Keratinocyte (primary cell): ENCODE measurements at regions not wholly inside any gene's neighbourhood (a gene's known extent, or its start where the extent isn't known, plus 50 kb on each side); places are given as distances from the start of the nearest gene placed in this dataset.

Experiments
- DNase-seq: peaks from one replicate; pipeline ENCODE4 v3.0.0-alpha.2; 2011; ENCODE audit warnings: low read depth, missing footprints, low spot score
- FAIRE-seq: peaks from 2 replicates; lab custom pipeline; 2011; peaks lifted over from hg19 to GRCh38; lab: Jason Lieb, UNC
- H2AFZ ChIP-seq: 2 replicates; pipeline ENCODE4 v1.6.0; 2012; ENCODE audit warnings: low read length, control low read depth, inconsistent platforms; ENCODE audit not compliant: control insufficient read depth
- H3K27ac ChIP-seq: 2 replicates; pipeline ENCODE4 v1.5.1; 2011; ENCODE audit warnings: low read length; ENCODE audit not compliant: control insufficient read depth, insufficient read depth
- H3K27me3 ChIP-seq: 3 replicates; pipeline ENCODE4 v1.6.0; 2011; ENCODE audit warnings: low read length; ENCODE audit not compliant: control insufficient read depth, insufficient read depth; ENCODE audit errors: extremely low read depth
- H3K36me3 ChIP-seq, 2 experiments: 2 replicates in 1 of 2; 3 replicates in 1 of 2; pipeline ENCODE4 v1.5.1; 2011; ENCODE audit warnings: low read length in 2 of 2, mild to moderate bottlenecking in 1 of 2; ENCODE audit not compliant: control insufficient read depth in 2 of 2, insufficient read depth in 2 of 2; ENCODE audit errors: extremely low read depth in 1 of 2
- H3K4me1 ChIP-seq: 3 replicates; pipeline ENCODE4 v1.5.1; 2011; ENCODE audit warnings: low read length; ENCODE audit not compliant: control insufficient read depth, insufficient read depth; ENCODE audit errors: extremely low read depth
- H3K4me2 ChIP-seq: 3 replicates; pipeline ENCODE4 v1.6.0; 2011; ENCODE audit warnings: low read depth, low read length; ENCODE audit not compliant: control insufficient read depth, insufficient read depth; ENCODE audit errors: extremely low read depth
- H3K4me3 ChIP-seq, 3 experiments: fragments of 200-600 bp in 1 of 3; sonication (generic) in 1 of 3; 2 replicates in 2 of 3; 3 replicates in 1 of 3; pipeline ENCODE4 v1.5.1; 2011 to 2016; ENCODE audit warnings: low read length in 3 of 3, mild to moderate bottlenecking in 3 of 3, control low read depth in 2 of 3, inconsistent platforms in 1 of 3, low read depth in 1 of 3, mixed read lengths in 1 of 3, mixed run types in 1 of 3, moderate library complexity in 1 of 3; ENCODE audit not compliant: control insufficient read depth in 2 of 3, insufficient read depth in 2 of 3; ENCODE audit errors: extremely low read depth in 1 of 3
- H3K79me2 ChIP-seq: 2 replicates; pipeline ENCODE4 v1.6.0; 2012; ENCODE audit warnings: low read length; ENCODE audit not compliant: control insufficient read depth, insufficient read depth
- H3K9ac ChIP-seq: 3 replicates; pipeline ENCODE4 v1.6.0; 2011; ENCODE audit warnings: low read length; ENCODE audit not compliant: control insufficient read depth, insufficient read depth; ENCODE audit errors: extremely low read depth
- H3K9me1 ChIP-seq: 3 replicates; pipeline ENCODE4 v1.6.0; 2011; ENCODE audit warnings: low read length; ENCODE audit not compliant: control insufficient read depth, insufficient read depth; ENCODE audit errors: extremely low read depth
- H3K9me3 ChIP-seq: 2 replicates; pipeline ENCODE4 v1.5.1; 2012; ENCODE audit warnings: low read depth, low read length; ENCODE audit not compliant: control insufficient read depth
- H4K20me1 ChIP-seq: 3 replicates; pipeline ENCODE4 v1.6.0; 2011; ENCODE audit warnings: low read length; ENCODE audit not compliant: control insufficient read depth, insufficient read depth; ENCODE audit errors: extremely low read depth
- CTCF ChIP-seq, 3 experiments: IDR thresholded peaks in 1 of 3; conservative IDR thresholded peaks in 1 of 3; optimal IDR thresholded peaks in 1 of 3; 2 replicates in 2 of 3; 3 replicates in 1 of 3; pipeline versions ENCODE3 to v1.5.1; 2011; ENCODE audit warnings: low read length in 3 of 3, mild to moderate bottlenecking in 3 of 3, moderate library complexity in 2 of 3, control low read depth in 1 of 3, inconsistent platforms in 1 of 3; ENCODE audit not compliant: insufficient read depth in 2 of 3; ENCODE audit errors: extremely low read depth in 1 of 3
- EZH2 ChIP-seq: IDR thresholded peaks from one replicate; pipeline ENCODE4 v1.6.1; 2012; ENCODE audit warnings: inconsistent platforms, mild to moderate bottlenecking, low read length, moderate library complexity
- dilution Hi-C: fragments of 300-500 bp; cut with MboI; formaldehyde crosslinking; loops from one replicate; pipeline ENCODE4 v1.7.0; 2020; ENCODE audit warnings: low sequenced_read_pairs; ENCODE audit not compliant: extremely low pct_ligation_motif_present

GRCh38 chr3:43187836-43188479 lies 82.1 kb upstream of the POMGNT2 start:
- no peak for FAIRE-seq
- DNase-seq: no peak
- Histone ChIP-seq H3K79me2 (no peaks in the 10 kb centered on the region), H3K27me3 (no peaks in the 10 kb centered on the region), H4K20me1 (no peaks in the 10 kb centered on the region), H3K4me1 (peaks cover 11% of the 10 kb centered on the region), H3K4me3 (no peak overlapping the region), H3K36me3 (no peaks in the 10 kb centered on the region), H3K9me1 (no peaks in the 10 kb centered on the region), H2AFZ (no peak overlapping the region), H3K9me3 (peaks cover 8% of the 10 kb centered on the region), H3K27ac (no peak overlapping the region), H3K9ac (no peak overlapping the region), H3K4me2 (no peak overlapping the region)
- TF ChIP-seq EZH2: no peak
- dilution Hi-C loops: no loop called here

- H3K4me3 ChIP-seq: no peak overlapping the region
- peaks cover 19% of the 10 kb centered on the region for H3K4me1 ChIP-seq
- TF ChIP-seq EZH2 (no peak), CTCF (optimal IDR thresholded peaks at IDR 0.05 in 1 of 3, IDR thresholded peaks at IDR 0.05 in 1 of 3, conservative IDR thresholded peaks at IDR 0.05 in 1 of 3; ENCODE audit: extremely low read depth in 1 of 3, insufficient read depth in 2 of 3, low read length in 3 of 3) (no peak)
- no peaks in the 10 kb centered on the region for H3K27me3 ChIP-seq
- H3K4me2 ChIP-seq: no peak overlapping the region
- H4K20me1 ChIP-seq: no peaks in the 10 kb centered on the region
- peaks cover 8% of the 10 kb centered on the region for H3K9me3 ChIP-seq
- DNase-seq (no peak), FAIRE-seq (no peak)
- H3K9ac ChIP-seq: no peak overlapping the region
- no peaks in the 10 kb centered on the region for H3K9me1 ChIP-seq
- no peak overlapping the region for H3K27ac ChIP-seq
- no peak overlapping the region for H2AFZ ChIP-seq
- no peaks in the 10 kb centered on the region for H3K79me2 ChIP-seq
- H3K36me3 ChIP-seq: no peaks in the 10 kb centered on the region
- dilution Hi-C loops: no loop called here
Observed at GRCh38 chr3:43185983-43186314, 80.1 kb upstream of the POMGNT2 start.
